NCI-H82 (cell line): ENCODE measurements at regions not wholly inside any gene's neighbourhood (a gene's known extent, or its start where the extent isn't known, plus 50 kb on each side); places are given as distances from the start of the nearest gene placed in this dataset.

Experiments
- DNase-seq: peaks from one replicate; lab custom pipeline; 2025; lab: John Stamatoyannopoulos, UW

GRCh38 chrX:20374450-20374849 lies 107.7 kb upstream of the RPS6KA3 start:
- no peak for DNase-seq

GRCh38 chrX:20373063-20373462 lies 106.4 kb upstream of the RPS6KA3 start:
- DNase-seq: no peak

- DNase-seq: no peak
These were observed 105.8 kb upstream of the RPS6KA3 start for GRCh38 chrX:20372533-20372932.

GRCh38 chrX:20369468-20369867 lies 102.8 kb upstream of the RPS6KA3 start:
- DNase-seq: no peak

- DNase-seq: no peak
These were observed 97.5 kb upstream of the RPS6KA3 start for GRCh38 chrX:20364238-20364637.

- no peak for DNase-seq
These were observed 96.6 kb upstream of the RPS6KA3 start for GRCh38 chrX:20363275-20363674.

GRCh38 chrX:20362268-20363267 lies 95.9 kb upstream of the RPS6KA3 start:
- no peak for DNase-seq

GRCh38 chrX:20361890-20362262 lies 95.2 kb upstream of the RPS6KA3 start:
- no peak for DNase-seq

- no peak for DNase-seq
These were observed 94.6 kb upstream of the RPS6KA3 start for GRCh38 chrX:20361081-20361889.

GRCh38 chrX:20355187-20355586 lies 88.5 kb upstream of the RPS6KA3 start:
- no peak for DNase-seq

GRCh38 chrX:20354505-20354904 lies 87.8 kb upstream of the RPS6KA3 start:
- DNase-seq: no peak

- no peak for DNase-seq
These were observed 86.2 kb upstream of the RPS6KA3 start for GRCh38 chrX:20352935-20353336.

- DNase-seq: no peak
These were observed 85.8 kb upstream of the RPS6KA3 start for GRCh38 chrX:20352504-20352903.

- DNase-seq: no peak
These were observed 83.9 kb upstream of the RPS6KA3 start for GRCh38 chrX:20350596-20350995.

GRCh38 chrX:20348139-20348538 lies 81.4 kb upstream of the RPS6KA3 start:
- DNase-seq: no peak

GRCh38 chrX:20347481-20347880 lies 80.8 kb upstream of the RPS6KA3 start:
- no peak for DNase-seq

GRCh38 chrX:20333672-20334071 lies 67.0 kb upstream of the RPS6KA3 start:
- DNase-seq: no peak

- DNase-seq: no peak
These were observed 63.8 kb upstream of the RPS6KA3 start for GRCh38 chrX:20330545-20330944.

- no peak for DNase-seq
These were observed 62.7 kb upstream of the RPS6KA3 start for GRCh38 chrX:20329435-20329834.

GRCh38 chrX:20325786-20326388 lies 59.2 kb upstream of the RPS6KA3 start:
- DNase-seq: no peak

GRCh38 chrX:20322887-20323286 lies 56.2 kb upstream of the RPS6KA3 start:
- no peak for DNase-seq

- DNase-seq: no peak
These were observed 53.9 kb upstream of the RPS6KA3 start for GRCh38 chrX:20320461-20321159.
